ENCODE measurements at regions not wholly inside any gene's neighbourhood (a gene's known extent, or its start where the extent isn't known, plus 50 kb on each side); places are given as distances from the start of the nearest gene placed in this dataset.

- H3K27ac ChIP-seq (ENCODE audit: low read depth, low read length): no peak overlapping the region
- no peak overlapping the region for H3K9ac ChIP-seq (ENCODE audit: low read depth, low read length)
- H3K4me1 ChIP-seq (ENCODE audit: insufficient read depth, low read length): no peaks in the 10 kb centered on the region
- H3K27me3 ChIP-seq (ENCODE audit: insufficient read depth, low read length): no peaks in the 10 kb centered on the region
- no peaks in the 10 kb centered on the region for H3K9me3 ChIP-seq (ENCODE audit: insufficient read depth, low read depth, low read length)
- no peaks in the 10 kb centered on the region for H3K36me3 ChIP-seq (ENCODE audit: insufficient read depth, low read length)
- no peak overlapping the region for H3K4me3 ChIP-seq (ENCODE audit: low read length)
- 92% methylated on average over 3 of the region's 3 CpGs for WGBS
Observed at GRCh38 chr20:40493549-40493948, 195.5 kb downstream of the MAFB start.

DNA sequence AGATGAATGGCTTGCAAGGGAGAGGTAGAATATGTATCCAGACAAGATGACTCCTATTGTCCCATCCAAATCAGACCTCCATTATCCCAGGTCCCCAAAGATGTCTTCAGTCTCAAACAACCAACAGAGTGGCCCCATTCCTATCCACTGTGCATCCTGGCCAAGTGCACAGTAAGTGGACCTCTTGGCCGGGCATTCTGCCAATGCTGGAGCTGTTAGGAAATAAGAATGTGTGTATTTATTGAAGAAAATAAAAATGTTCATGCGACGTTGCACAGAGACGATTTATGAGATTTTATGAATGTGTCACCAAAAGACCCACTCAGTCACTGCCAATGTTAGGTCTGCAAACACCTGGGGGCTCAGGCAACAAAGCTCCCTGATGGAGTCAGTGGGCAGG lies 196.0 kb downstream of the MAFB start:
- Histone ChIP-seq H3K27ac (ENCODE audit: low read depth, low read length) (no peak overlapping the region), H3K4me3 (ENCODE audit: low read length) (no peak overlapping the region), H3K9me3 (ENCODE audit: insufficient read depth, low read depth, low read length) (no peaks in the 10 kb centered on the region), H3K27me3 (ENCODE audit: insufficient read depth, low read length) (no peaks in the 10 kb centered on the region), H3K36me3 (ENCODE audit: insufficient read depth, low read length) (no peaks in the 10 kb centered on the region), H3K4me1 (ENCODE audit: insufficient read depth, low read length) (no peaks in the 10 kb centered on the region), H3K9ac (ENCODE audit: low read depth, low read length) (no peak overlapping the region)
- 96% methylated on average over 4 of the region's 4 CpGs for WGBS

DNA sequence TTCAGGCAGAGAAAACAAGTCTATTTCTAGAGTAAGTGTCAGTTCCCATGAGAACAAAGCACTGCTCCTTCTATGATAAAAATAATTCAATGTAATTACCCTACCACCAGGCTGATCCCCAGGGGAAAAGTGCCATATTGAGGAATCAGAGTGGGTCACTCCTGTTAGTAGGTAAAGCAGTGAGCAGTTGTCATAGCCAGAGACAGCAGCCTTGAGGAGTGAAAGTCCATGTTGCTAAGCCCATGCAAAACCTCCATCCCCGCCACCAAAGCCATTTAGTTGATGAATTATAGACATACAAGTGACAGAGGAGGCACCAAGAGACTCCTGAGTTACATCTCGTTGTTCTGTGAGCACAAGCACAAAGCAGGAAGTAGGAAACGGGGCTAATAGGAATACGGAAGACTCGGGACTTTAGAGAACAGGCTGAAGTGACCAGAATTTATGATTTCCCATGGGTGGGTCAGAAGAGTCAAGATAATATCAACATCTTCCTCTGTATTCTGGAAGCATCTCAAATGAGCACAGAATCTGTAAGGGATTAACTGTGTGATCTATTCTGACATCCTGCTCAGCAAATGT lies 197.9 kb downstream of the MAFB start:
- H3K36me3 ChIP-seq (ENCODE audit: insufficient read depth, low read length): no peaks in the 10 kb centered on the region
- no peaks in the 10 kb centered on the region for H3K27me3 ChIP-seq (ENCODE audit: insufficient read depth, low read length)
- no peak overlapping the region for H3K4me3 ChIP-seq (ENCODE audit: low read length)
- 96% methylated on average over 5 of the region's 5 CpGs for WGBS
- no peak overlapping the region for H3K27ac ChIP-seq (ENCODE audit: low read depth, low read length)
- H3K9me3 ChIP-seq (ENCODE audit: insufficient read depth, low read depth, low read length): no peaks in the 10 kb centered on the region
- H3K4me1 ChIP-seq (ENCODE audit: insufficient read depth, low read length): no peaks in the 10 kb centered on the region
- H3K9ac ChIP-seq (ENCODE audit: low read depth, low read length): no peak overlapping the region

GRCh38 chr20:40489886-40490285 lies 199.2 kb downstream of the MAFB start:
- no peaks in the 10 kb centered on the region for H3K9me3 ChIP-seq (ENCODE audit: insufficient read depth, low read depth, low read length)
- 96% methylated on average over 2 of the region's 2 CpGs for WGBS

GRCh38 chr20:40488401-40488800 lies 200.6 kb downstream of the MAFB start:
- Histone ChIP-seq H3K36me3 (ENCODE audit: insufficient read depth, low read length) (no peaks in the 10 kb centered on the region), H3K4me1 (ENCODE audit: insufficient read depth, low read length) (no peaks in the 10 kb centered on the region), H3K27me3 (ENCODE audit: insufficient read depth, low read length) (no peaks in the 10 kb centered on the region), H3K27ac (ENCODE audit: low read depth, low read length) (no peak overlapping the region), H3K9me3 (ENCODE audit: insufficient read depth, low read depth, low read length) (no peaks in the 10 kb centered on the region), H3K9ac (ENCODE audit: low read depth, low read length) (no peak overlapping the region), H3K4me3 (ENCODE audit: low read length) (no peak overlapping the region)
- 88% methylated on average over 1 of the region's 3 CpGs for WGBS

More at GRCh38 chr20:40489886-40490285, 199.2 kb downstream of the MAFB start:
- Histone ChIP-seq H3K36me3 (ENCODE audit: insufficient read depth, low read length) (no peaks in the 10 kb centered on the region), H3K9ac (ENCODE audit: low read depth, low read length) (no peak overlapping the region), H3K27me3 (ENCODE audit: insufficient read depth, low read length) (no peaks in the 10 kb centered on the region), H3K4me3 (ENCODE audit: low read length) (no peak overlapping the region), H3K27ac (ENCODE audit: low read depth, low read length) (no peak overlapping the region), H3K4me1 (ENCODE audit: insufficient read depth, low read length) (no peaks in the 10 kb centered on the region)

- no peak overlapping the region for H3K27ac ChIP-seq (ENCODE audit: low read depth, low read length)
- no peaks in the 10 kb centered on the region for H3K27me3 ChIP-seq (ENCODE audit: insufficient read depth, low read length)
- H3K36me3 ChIP-seq (ENCODE audit: insufficient read depth, low read length): no peaks in the 10 kb centered on the region
- no peaks in the 10 kb centered on the region for H3K4me1 ChIP-seq (ENCODE audit: insufficient read depth, low read length)
- no peak overlapping the region for H3K9ac ChIP-seq (ENCODE audit: low read depth, low read length)
- H3K4me3 ChIP-seq (ENCODE audit: low read length): no peak overlapping the region
- no peaks in the 10 kb centered on the region for H3K9me3 ChIP-seq (ENCODE audit: insufficient read depth, low read depth, low read length)
- WGBS: 95% methylated on average over 3 of the region's 3 CpGs
Observed at GRCh38 chr20:40486297-40486696, 202.7 kb downstream of the MAFB start.

GRCh38 chr20:40481743-40482458 lies 207.1 kb downstream of the MAFB start:
- H3K27me3 ChIP-seq (ENCODE audit: insufficient read depth, low read length): no peaks in the 10 kb centered on the region
- H3K4me1 ChIP-seq (ENCODE audit: insufficient read depth, low read length): no peaks in the 10 kb centered on the region
- 97% methylated on average over 7 of the region's 7 CpGs for WGBS
- H3K4me3 ChIP-seq (ENCODE audit: low read length): no peak overlapping the region
- no peak overlapping the region for H3K9ac ChIP-seq (ENCODE audit: low read depth, low read length)
- H3K27ac ChIP-seq (ENCODE audit: low read depth, low read length): no peak overlapping the region
- H3K9me3 ChIP-seq (ENCODE audit: insufficient read depth, low read depth, low read length): no peaks in the 10 kb centered on the region
- H3K36me3 ChIP-seq (ENCODE audit: insufficient read depth, low read length): no peaks in the 10 kb centered on the region

DNA sequence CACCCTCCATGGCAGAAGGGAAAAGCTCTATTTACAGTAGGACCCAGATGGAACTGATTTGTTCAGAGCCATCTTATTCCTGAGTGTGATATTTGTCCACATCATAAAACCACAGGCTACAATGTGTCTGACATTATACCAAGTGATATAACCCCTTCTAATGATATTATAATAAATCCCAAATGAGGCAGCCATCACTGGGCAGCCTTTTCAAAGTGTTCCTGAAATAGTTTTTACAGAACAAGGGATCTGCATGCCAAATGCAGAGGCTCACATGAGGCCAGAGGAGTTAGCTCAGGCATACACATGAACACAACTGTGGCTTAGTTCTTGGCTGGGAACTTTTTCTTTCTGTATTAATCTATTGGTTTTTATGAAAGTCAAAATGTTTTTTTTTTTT lies 207.7 kb downstream of the MAFB start:
- no peak overlapping the region for H3K9ac ChIP-seq (ENCODE audit: low read depth, low read length)
- no peaks in the 10 kb centered on the region for H3K27me3 ChIP-seq (ENCODE audit: insufficient read depth, low read length)
- no peak overlapping the region for H3K27ac ChIP-seq (ENCODE audit: low read depth, low read length)
- H3K9me3 ChIP-seq (ENCODE audit: insufficient read depth, low read depth, low read length): no peaks in the 10 kb centered on the region
- no peaks in the 10 kb centered on the region for H3K36me3 ChIP-seq (ENCODE audit: insufficient read depth, low read length)
- no peaks in the 10 kb centered on the region for H3K4me1 ChIP-seq (ENCODE audit: insufficient read depth, low read length)
- no peak overlapping the region for H3K4me3 ChIP-seq (ENCODE audit: low read length)

- Histone ChIP-seq H3K4me3 (ENCODE audit: low read length) (no peak overlapping the region), H3K27ac (ENCODE audit: low read depth, low read length) (no peak overlapping the region), H3K9me3 (ENCODE audit: insufficient read depth, low read depth, low read length) (no peaks in the 10 kb centered on the region), H3K9ac (ENCODE audit: low read depth, low read length) (no peak overlapping the region), H3K4me1 (ENCODE audit: insufficient read depth, low read length) (no peaks in the 10 kb centered on the region), H3K36me3 (ENCODE audit: insufficient read depth, low read length) (no peaks in the 10 kb centered on the region), H3K27me3 (ENCODE audit: insufficient read depth, low read length) (no peaks in the 10 kb centered on the region)
- 90% methylated on average over 3 of the region's 3 CpGs for WGBS
Observed at GRCh38 chr20:40477805-40478204, 211.2 kb downstream of the MAFB start.

DNA sequence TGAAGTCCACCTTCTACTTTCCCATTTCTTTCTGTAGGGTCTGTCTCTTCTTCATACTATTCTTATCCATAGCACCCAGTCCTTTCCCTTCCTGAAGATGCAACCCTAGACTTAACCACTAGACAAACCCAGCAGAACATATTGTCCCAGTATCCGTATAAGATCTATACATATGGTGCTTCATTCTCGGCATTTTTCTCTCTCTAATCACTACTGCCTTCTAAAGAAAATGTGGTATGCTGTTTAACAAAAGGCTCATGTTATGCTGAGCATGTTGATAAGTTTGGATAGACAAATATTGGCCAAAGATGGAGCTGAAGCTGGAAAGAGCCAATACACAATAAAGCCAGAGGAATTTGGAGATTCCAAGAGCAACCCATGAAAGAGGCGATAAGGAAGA lies 212.6 kb downstream of the MAFB start:
- H3K4me1 ChIP-seq (ENCODE audit: insufficient read depth, low read length): no peaks in the 10 kb centered on the region
- H3K27me3 ChIP-seq (ENCODE audit: insufficient read depth, low read length): no peaks in the 10 kb centered on the region
- H3K9ac ChIP-seq (ENCODE audit: low read depth, low read length): no peak overlapping the region
- no peak overlapping the region for H3K27ac ChIP-seq (ENCODE audit: low read depth, low read length)
- no peaks in the 10 kb centered on the region for H3K36me3 ChIP-seq (ENCODE audit: insufficient read depth, low read length)
- 96% methylated on average over 3 of the region's 3 CpGs for WGBS
- no peak overlapping the region for H3K4me3 ChIP-seq (ENCODE audit: low read length)
- no peaks in the 10 kb centered on the region for H3K9me3 ChIP-seq (ENCODE audit: insufficient read depth, low read depth, low read length)

- no peak overlapping the region for H3K4me3 ChIP-seq (ENCODE audit: low read length)
- no peak overlapping the region for H3K9ac ChIP-seq (ENCODE audit: low read depth, low read length)
- H3K27me3 ChIP-seq (ENCODE audit: insufficient read depth, low read length): no peaks in the 10 kb centered on the region
- WGBS: 86% methylated on average over 1 of the region's 1 CpG
- no peaks in the 10 kb centered on the region for H3K4me1 ChIP-seq (ENCODE audit: insufficient read depth, low read length)
- H3K36me3 ChIP-seq (ENCODE audit: insufficient read depth, low read length): no peaks in the 10 kb centered on the region
- H3K27ac ChIP-seq (ENCODE audit: low read depth, low read length): no peak overlapping the region
- no peaks in the 10 kb centered on the region for H3K9me3 ChIP-seq (ENCODE audit: insufficient read depth, low read depth, low read length)
Observed at GRCh38 chr20:40472905-40473304, 216.1 kb downstream of the MAFB start.

GRCh38 chr20:40471261-40471629 lies 217.8 kb downstream of the MAFB start:
- H3K4me1 ChIP-seq (ENCODE audit: insufficient read depth, low read length): no peaks in the 10 kb centered on the region
- 65% methylated on average over 4 of the region's 4 CpGs for WGBS
- no peaks in the 10 kb centered on the region for H3K36me3 ChIP-seq (ENCODE audit: insufficient read depth, low read length)
- H3K27me3 ChIP-seq (ENCODE audit: insufficient read depth, low read length): no peaks in the 10 kb centered on the region
- no peak overlapping the region for H3K27ac ChIP-seq (ENCODE audit: low read depth, low read length)
- H3K9ac ChIP-seq (ENCODE audit: low read depth, low read length): no peak overlapping the region
- no peaks in the 10 kb centered on the region for H3K9me3 ChIP-seq (ENCODE audit: insufficient read depth, low read depth, low read length)
- no peak overlapping the region for H3K4me3 ChIP-seq (ENCODE audit: low read length)
